ENCODE measurements at regions not wholly inside any gene's neighbourhood (a gene's known extent, or its start where the extent isn't known, plus 50 kb on each side); places are given as distances from the start of the nearest gene placed in this dataset.

GRCh38 chr4:11729548-11729947 lies 300.9 kb upstream of the HS3ST1 start:
- intact Hi-C loops (cut with micrococcal nuclease; ENCODE audit: unreplicated experiment) = no loop called here
- Histone ChIP-seq H3K27ac (ENCODE audit: extremely low read length, insufficient read depth, low read length) (no peak overlapping the region), H4K20me1 (ENCODE audit: insufficient read depth, low read length) (no peaks in the 10 kb centered on the region), H3K36me3 (replicated peaks in 1 of 2; ENCODE audit: control insufficient read depth in 1 of 2, insufficient read depth in 2 of 2, low read length in 2 of 2) (no peaks in the 10 kb centered on the region), H3K79me2 (ENCODE audit: insufficient read depth, low read length) (no peaks in the 10 kb centered on the region), H3K4me3 (replicated peaks in 1 of 3; ENCODE audit: insufficient read depth in 1 of 3, low read depth in 2 of 3, low read length in 3 of 3) (no peak overlapping the region), H3K4me2 (ENCODE audit: low read depth, low read length) (no peak overlapping the region), H3K9me3 (ENCODE audit: low read length) (peaks cover 45% of the 10 kb centered on the region), H3K9ac (ENCODE audit: insufficient read depth, low read depth, low read length) (no peak overlapping the region), H3K4me1 (ENCODE audit: insufficient read depth, low read length) (no peaks in the 10 kb centered on the region), H3K27me3 (ENCODE audit: control insufficient read depth in 1 of 2, insufficient read depth in 2 of 2, low read length in 2 of 2) (no peaks in the 10 kb centered on the region), H2AFZ (ENCODE audit: low read length) (no peak overlapping the region)
- ATAC-seq = no peak
- TF ChIP-seq MXD4 (CRISPR knock-in tag; IDR thresholded peaks at IDR 0.05) = no peak
- no peak for TF ChIP-seq FOXO1 (CRISPR knock-in tag; IDR thresholded peaks at IDR 0.05)
- no peak for TF ChIP-seq ZNF513 (CRISPR knock-in tag; conservative IDR thresholded peaks at IDR 0.05)
- no peak for TF ChIP-seq ZFP62 (CRISPR knock-in tag; IDR thresholded peaks at IDR 0.05)
- TF ChIP-seq SNAI1 (CRISPR knock-in tag; IDR thresholded peaks at IDR 0.05; ENCODE audit: borderline replicate concordance) = no peak
- TF ChIP-seq ZNF704 (CRISPR knock-in tag; IDR thresholded peaks at IDR 0.05; ENCODE audit: borderline replicate concordance) = no peak
- TF ChIP-seq ZNF333 (CRISPR knock-in tag; IDR thresholded peaks at IDR 0.05; ENCODE audit: borderline replicate concordance) = no peak
- no peak for TF ChIP-seq ZNF615 (CRISPR knock-in tag; IDR thresholded peaks at IDR 0.05; ENCODE audit: borderline replicate concordance)
- no peak for FAIRE-seq
- no peak for DNase-seq (ENCODE audit: low spot score)
- in situ Hi-C loops (cut with HindIII; ENCODE audit: extremely low pct_ligation_motif_present, low pct_unique_long_range_greater_than_20kb) = no loop called here
- 0% methylated on average over 1 of the region's 1 CpG for WGBS (ENCODE audit: low lambda C conversion rate)
- POLR2A ChIA-PET = no interaction called here
- BruUV-seq (replicated peaks) = no TSS peak
- CTCF ChIA-PET (ENCODE audit: low intra/inter-chr PET ratio, low total read pairs) = no interaction called here

Measured in HepG2 (cell line).